Activated T-helper 1 cell treated with anti-CD3 and anti-CD28 coated beads, Interleukin-2, amount 50 U/mL, for 16 hours (primary cell): ENCODE measurements at regions not wholly inside any gene's neighbourhood (a gene's known extent, or its start where the extent isn't known, plus 50 kb on each side); places are given as distances from the start of the nearest gene placed in this dataset.
"Not testable (repeated sequence)": the region's sequence is repeated elsewhere in the genome, so short reads cannot be mapped to it uniquely, and the experiment has no call there.

Experiments
- DNase-seq, 2 donors: peaks; one replicate each; pipeline ENCODE4 v3.0.0-alpha.2; 2020; ENCODE audit warnings: low read depth in 1 of 2, low spot score in 1 of 2

- no peak for DNase-seq
Observed at GRCh38 chr10:5268743-5269142, 72.1 kb downstream of the AKR1C4 start.

- DNase-seq = no peak
Observed at GRCh38 chr10:5269791-5270190, 73.2 kb downstream of the AKR1C4 start.

GRCh38 chr10:5271526-5271925 lies 74.9 kb downstream of the AKR1C4 start:
- no peak for DNase-seq

GRCh38 chr10:5272065-5272803 lies 75.6 kb downstream of the AKR1C4 start:
- no peak for DNase-seq

GRCh38 chr10:5274795-5275194 lies 78.2 kb downstream of the AKR1C4 start:
- DNase-seq = no peak

- DNase-seq = no peak
Observed at GRCh38 chr10:5281356-5281755, 83.4 kb upstream of the UCN3 start.

- no peak for DNase-seq
Observed at GRCh38 chr10:5282137-5282536, 82.6 kb upstream of the UCN3 start.

- DNase-seq = peak in 1 of 2 donors; percentile 29
Observed at GRCh38 chr10:5283305-5284158, 81.2 kb upstream of the UCN3 start.

- DNase-seq = no peak
Observed at GRCh38 chr10:5284311-5285057, 80.3 kb upstream of the UCN3 start.

- DNase-seq = no peak
Observed at GRCh38 chr10:5285186-5285585, 79.6 kb upstream of the UCN3 start.

GRCh38 chr10:5288359-5288758 lies 76.4 kb upstream of the UCN3 start:
- no peak for DNase-seq

- not testable (repeated sequence) for DNase-seq
Observed at GRCh38 chr10:5289228-5289627, 75.5 kb upstream of the UCN3 start.

- peak in 1 of 2 donors; percentile 57 for DNase-seq
Observed at GRCh38 chr10:5291501-5292195, 73.1 kb upstream of the UCN3 start.

- peak in 1 of 2 donors; percentile 6 for DNase-seq
Observed at GRCh38 chr10:5292196-5292735, 72.5 kb upstream of the UCN3 start.

GRCh38 chr10:5292970-5293369 lies 71.8 kb upstream of the UCN3 start:
- DNase-seq = not testable (repeated sequence)

- DNase-seq = peak in 1 of 2 donors; percentile 58
Observed at GRCh38 chr10:5293691-5294550, 70.8 kb upstream of the UCN3 start.

- peak in 1 of 2 donors; percentile 15 for DNase-seq
Observed at GRCh38 chr10:5297466-5297865, 67.3 kb upstream of the UCN3 start.

- no peak for DNase-seq
Observed at GRCh38 chr10:5297996-5298395, 66.8 kb upstream of the UCN3 start.

- no peak for DNase-seq
Observed at GRCh38 chr10:5299950-5300349, 64.8 kb upstream of the UCN3 start.

- no peak for DNase-seq
Observed at GRCh38 chr10:5303504-5303903, 61.3 kb upstream of the UCN3 start.
